HT1080 (cell line): ENCODE measurements at regions not wholly inside any gene's neighbourhood (a gene's known extent, or its start where the extent isn't known, plus 50 kb on each side); places are given as distances from the start of the nearest gene placed in this dataset.
A peak's percentile ranks its signal among the peaks of the same experiment; 100 is the strongest.

Experiments used
- DNase-seq: peaks from one replicate; pipeline ENCODE4 v3.0.0-alpha.2; 2015; ENCODE audit warnings: low read depth

- DNase-seq = no peak
Measured at GRCh38 chr7:25931156-25931555, 220.8 kb upstream of the NFE2L3 start.

- DNase-seq = no peak
Measured at GRCh38 chr7:25933921-25934320, 218.1 kb upstream of the NFE2L3 start.

GRCh38 chr7:25940086-25940906, 211.7 kb upstream of the NFE2L3 start:
- DNase-seq = no peak

GRCh38 chr7:25944777-25945515, 207.1 kb upstream of the NFE2L3 start:
- no peak for DNase-seq

GRCh38 chr7:25945608-25946007, 206.4 kb upstream of the NFE2L3 start:
- DNase-seq = no peak

GRCh38 chr7:25946181-25946580, 205.8 kb upstream of the NFE2L3 start:
- no peak for DNase-seq

- DNase-seq = no peak
Measured at GRCh38 chr7:25947669-25948516, 204.1 kb upstream of the NFE2L3 start.

GRCh38 chr7:25949736-25950487, 202.1 kb upstream of the NFE2L3 start:
- no peak for DNase-seq

GRCh38 chr7:25950488-25951413, 201.2 kb upstream of the NFE2L3 start:
- no peak for DNase-seq

- DNase-seq = no peak
Measured at GRCh38 chr7:25951414-25952260, 200.4 kb upstream of the NFE2L3 start.

- DNase-seq = no peak
Measured at GRCh38 chr7:25952261-25953057, 199.5 kb upstream of the NFE2L3 start.

- peak; percentile 19 for DNase-seq
Measured at GRCh38 chr7:25953859-25954258, 198.1 kb upstream of the NFE2L3 start.

GRCh38 chr7:25954395-25954794, 197.6 kb upstream of the NFE2L3 start:
- no peak for DNase-seq

- no peak for DNase-seq
Measured at GRCh38 chr7:25959168-25959734, 192.7 kb upstream of the NFE2L3 start.

GRCh38 chr7:25963733-25964132, 188.3 kb upstream of the NFE2L3 start:
- DNase-seq = no peak

GRCh38 chr7:25964483-25964991, 187.5 kb upstream of the NFE2L3 start:
- DNase-seq = no peak

GRCh38 chr7:25965405-25966123, 186.4 kb upstream of the NFE2L3 start:
- no peak for DNase-seq
